ENCODE measurements at regions not wholly inside any gene's neighbourhood (a gene's known extent, or its start where the extent isn't known, plus 50 kb on each side); places are given as distances from the start of the nearest gene placed in this dataset.

DNA sequence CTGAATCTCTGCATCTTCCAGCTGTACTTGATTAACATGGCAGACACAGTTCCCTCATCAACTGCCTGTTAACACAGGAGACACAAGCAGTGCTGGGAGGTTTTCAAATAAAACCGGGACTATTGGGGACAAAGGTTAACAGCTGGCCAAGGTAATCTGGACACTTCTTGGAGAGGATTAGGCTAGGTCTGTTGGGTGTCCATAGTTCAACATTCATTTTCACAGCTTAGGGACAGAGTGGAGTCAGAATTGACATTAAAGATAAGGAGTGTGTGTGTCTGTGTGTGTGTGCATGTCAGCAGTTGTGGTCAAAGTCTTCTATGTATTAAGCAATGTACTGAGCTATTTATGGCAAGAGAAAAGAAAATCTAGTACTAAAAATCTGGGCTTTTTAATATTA is 216.2 kb downstream of the MED10 start:
- dilution Hi-C loops (cut with MboI; ENCODE audit: extremely low pct_ligation_motif_present, low sequenced_read_pairs): no loop called here
- DNase-seq (ENCODE audit: low read depth, low spot score) (no peak), FAIRE-seq (no peak)
- H3K4me3 ChIP-seq (replicated peaks in 1 of 3; ENCODE audit: insufficient read depth in 1 of 3, low read depth in 1 of 3, low read length in 3 of 3): no peak overlapping the region
- no peak overlapping the region for H2AFZ ChIP-seq (ENCODE audit: low read depth, low read length)
- POLR2A ChIA-PET: no interaction called here
- no peaks in the 10 kb centered on the region for H3K9me1 ChIP-seq (replicated peaks; ENCODE audit: control insufficient read depth, extremely low read depth, insufficient read depth, low read length)
- H3K27me3 ChIP-seq (ENCODE audit: control insufficient read depth in 2 of 2, insufficient read depth in 2 of 2, low read length in 2 of 2): no peaks in the 10 kb centered on the region
- CTCF ChIA-PET: no interaction called here
- no peaks in the 10 kb centered on the region for H3K36me3 ChIP-seq (ENCODE audit: control insufficient read depth in 2 of 2, extremely low read depth in 1 of 2, insufficient read depth in 2 of 2, low read length in 2 of 2)
- no peaks in the 10 kb centered on the region for H3K4me1 ChIP-seq (ENCODE audit: control insufficient read depth, extremely low read depth, insufficient read depth, low read length)
- H3K27ac ChIP-seq (ENCODE audit: insufficient read depth, low read depth, low read length): no peak overlapping the region
- H3K9ac ChIP-seq (replicated peaks; ENCODE audit: extremely low read depth, insufficient read depth, low read length): no peak overlapping the region
- no TSS peak for BruUV-seq (replicated peaks)
- intact Hi-C loops (cut with micrococcal nuclease): no loop called here
- H3K4me2 ChIP-seq (ENCODE audit: insufficient read depth, low read length): no peak overlapping the region
- no peaks in the 10 kb centered on the region for H3K79me2 ChIP-seq (ENCODE audit: control insufficient read depth, insufficient read depth, low read length)
- no peaks in the 10 kb centered on the region for H3K9me3 ChIP-seq (replicated peaks; ENCODE audit: control insufficient read depth, insufficient read depth, low read length)
- H4K20me1 ChIP-seq (replicated peaks; ENCODE audit: control insufficient read depth, extremely low read depth, insufficient read depth, low read length): no peaks in the 10 kb centered on the region
- TF ChIP-seq GATA2 (IDR thresholded peaks at IDR 0.05; ENCODE audit: insufficient read depth, insufficient read length, low read depth, low read length): no peak
- TF ChIP-seq, protein P1, sequence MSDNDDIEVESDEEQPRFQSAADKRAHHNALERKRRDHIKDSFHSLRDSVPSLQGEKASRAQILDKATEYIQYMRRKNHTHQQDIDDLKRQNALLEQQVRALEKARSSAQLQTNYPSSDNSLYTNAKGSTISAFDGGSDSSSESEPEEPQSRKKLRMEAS (IDR thresholded peaks at IDR 0.05; ENCODE audit: insufficient read depth, insufficient read length): no peak

DNA sequence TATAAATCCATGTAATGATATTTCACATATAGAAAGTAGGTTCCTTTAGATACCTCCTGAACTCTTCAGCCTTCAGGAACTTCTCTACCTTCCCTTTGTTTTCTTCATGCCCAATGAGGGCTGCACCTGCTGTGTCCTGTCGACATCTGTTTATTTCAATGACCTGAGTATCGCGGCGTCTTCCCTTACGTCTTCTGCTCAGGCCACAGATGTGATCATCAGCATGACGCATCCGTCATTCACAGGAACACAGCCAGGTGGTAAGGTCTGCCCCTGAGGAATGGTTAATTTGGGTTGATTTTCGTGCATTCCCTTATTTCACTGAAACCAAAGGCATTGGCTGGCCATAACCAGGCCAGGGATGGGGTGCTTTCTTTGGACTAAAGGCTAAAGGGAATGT is 217.1 kb downstream of the MED10 start:
- dilution Hi-C loops (cut with MboI; ENCODE audit: extremely low pct_ligation_motif_present, low sequenced_read_pairs): no loop called here
- TF ChIP-seq JUN (IDR thresholded peaks at IDR 0.05; ENCODE audit: borderline replicate concordance, insufficient read depth, insufficient read length, low read depth) (no peak), POLR2A (IDR thresholded peaks at IDR 0.05; ENCODE audit: low read depth, low read length) (no peak), POLR2AphosphoS5 (IDR thresholded peaks at IDR 0.05; ENCODE audit: insufficient read depth, low read depth, low read length) (no peak), MYC (IDR thresholded peaks at IDR 0.05; ENCODE audit: low read depth, low read length) (no peak), EZH2 (IDR thresholded peaks at IDR 0.05; ENCODE audit: borderline replicate concordance, low read depth, low read length, severe bottlenecking) (no peak), FOS (IDR thresholded peaks at IDR 0.05; ENCODE audit: borderline replicate concordance, insufficient read depth, low read length) (no peak), GATA2 (IDR thresholded peaks at IDR 0.05; ENCODE audit: insufficient read depth, insufficient read length, low read depth, low read length) (no peak)
- TF ChIP-seq, protein P2, sequence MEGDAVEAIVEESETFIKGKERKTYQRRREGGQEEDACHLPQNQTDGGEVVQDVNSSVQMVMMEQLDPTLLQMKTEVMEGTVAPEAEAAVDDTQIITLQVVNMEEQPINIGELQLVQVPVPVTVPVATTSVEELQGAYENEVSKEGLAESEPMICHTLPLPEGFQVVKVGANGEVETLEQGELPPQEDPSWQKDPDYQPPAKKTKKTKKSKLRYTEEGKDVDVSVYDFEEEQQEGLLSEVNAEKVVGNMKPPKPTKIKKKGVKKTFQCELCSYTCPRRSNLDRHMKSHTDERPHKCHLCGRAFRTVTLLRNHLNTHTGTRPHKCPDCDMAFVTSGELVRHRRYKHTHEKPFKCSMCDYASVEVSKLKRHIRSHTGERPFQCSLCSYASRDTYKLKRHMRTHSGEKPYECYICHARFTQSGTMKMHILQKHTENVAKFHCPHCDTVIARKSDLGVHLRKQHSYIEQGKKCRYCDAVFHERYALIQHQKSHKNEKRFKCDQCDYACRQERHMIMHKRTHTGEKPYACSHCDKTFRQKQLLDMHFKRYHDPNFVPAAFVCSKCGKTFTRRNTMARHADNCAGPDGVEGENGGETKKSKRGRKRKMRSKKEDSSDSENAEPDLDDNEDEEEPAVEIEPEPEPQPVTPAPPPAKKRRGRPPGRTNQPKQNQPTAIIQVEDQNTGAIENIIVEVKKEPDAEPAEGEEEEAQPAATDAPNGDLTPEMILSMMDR (IDR thresholded peaks at IDR 0.05; ENCODE audit: extremely low read depth in 1 of 2, insufficient read depth in 1 of 2, low read depth in 1 of 2, low read length in 2 of 2): no peak
- TF ChIP-seq, protein P1 (IDR thresholded peaks at IDR 0.05; ENCODE audit: insufficient read depth, insufficient read length): no peak
- intact Hi-C loops (cut with micrococcal nuclease): no loop called here
- H2AFZ ChIP-seq (ENCODE audit: low read depth, low read length): no peak overlapping the region
- H3K27ac ChIP-seq (ENCODE audit: insufficient read depth, low read depth, low read length): no peak overlapping the region
- no peak for FAIRE-seq
- no peak overlapping the region for H3K9ac ChIP-seq (replicated peaks; ENCODE audit: extremely low read depth, insufficient read depth, low read length)
- no peaks in the 10 kb centered on the region for H3K27me3 ChIP-seq (ENCODE audit: control insufficient read depth in 2 of 2, insufficient read depth in 2 of 2, low read length in 2 of 2)
- H3K9me3 ChIP-seq (replicated peaks; ENCODE audit: control insufficient read depth, insufficient read depth, low read length): no peaks in the 10 kb centered on the region
- DNase-seq (ENCODE audit: low read depth, low spot score): no peak
- no peaks in the 10 kb centered on the region for H3K79me2 ChIP-seq (ENCODE audit: control insufficient read depth, insufficient read depth, low read length)
- no peaks in the 10 kb centered on the region for H3K36me3 ChIP-seq (ENCODE audit: control insufficient read depth in 2 of 2, extremely low read depth in 1 of 2, insufficient read depth in 2 of 2, low read length in 2 of 2)
- H3K4me1 ChIP-seq (ENCODE audit: control insufficient read depth, extremely low read depth, insufficient read depth, low read length): no peaks in the 10 kb centered on the region
- H3K4me2 ChIP-seq (ENCODE audit: insufficient read depth, low read length): no peak overlapping the region
- no peaks in the 10 kb centered on the region for H3K9me1 ChIP-seq (replicated peaks; ENCODE audit: control insufficient read depth, extremely low read depth, insufficient read depth, low read length)
- POLR2A ChIA-PET: no interaction called here
- CTCF ChIA-PET: no interaction called here
- BruUV-seq (replicated peaks): no TSS peak
- H4K20me1 ChIP-seq (replicated peaks; ENCODE audit: control insufficient read depth, extremely low read depth, insufficient read depth, low read length): no peaks in the 10 kb centered on the region
- no peak overlapping the region for H3K4me3 ChIP-seq (replicated peaks in 1 of 3; ENCODE audit: insufficient read depth in 1 of 3, low read depth in 1 of 3, low read length in 3 of 3)
